GM23248 (cell line): ENCODE measurements at regions not wholly inside any gene's neighbourhood (a gene's known extent, or its start where the extent isn't known, plus 50 kb on each side); places are given as distances from the start of the nearest gene placed in this dataset.

Source experiments
- DNase-seq: peaks from one replicate; pipeline ENCODE4 v3.0.0-alpha.2; 2015
- H2AFZ ChIP-seq: fragments of 200-600 bp; sonication (generic); 2 replicates; pipeline ENCODE4 v1.6.1; 2016; ENCODE audit warnings: antibody characterized with exemption
- H3F3A ChIP-seq: fragments of 200-600 bp; sonication (generic); 2 replicates; pipeline ENCODE4 v1.6.1; 2016; ENCODE audit warnings: mild to moderate bottlenecking, antibody characterized with exemption, mixed run types; ENCODE audit not compliant: insufficient read depth
- H3K27ac ChIP-seq: fragments of 200-600 bp; sonication (generic); 2 replicates; pipeline ENCODE4 v1.5.1; 2016; ENCODE audit warnings: mild to moderate bottlenecking
- H3K27me3 ChIP-seq: fragments of 200-600 bp; sonication (generic); replicated peaks from 2 replicates; pipeline ENCODE4 v1.6.1; 2016; ENCODE audit warnings: mild to moderate bottlenecking; ENCODE audit not compliant: insufficient read depth
- H3K36me3 ChIP-seq: fragments of 200-600 bp; sonication (generic); 2 replicates; pipeline ENCODE4 v1.6.1; 2016; ENCODE audit warnings: low read depth, mild to moderate bottlenecking
- H3K4me1 ChIP-seq: fragments of 200-600 bp; sonication (generic); 2 replicates; pipeline ENCODE4 v1.6.1; 2016; ENCODE audit warnings: mild to moderate bottlenecking; ENCODE audit not compliant: insufficient read depth
- H3K4me2 ChIP-seq: fragments of 200-600 bp; sonication (generic); one replicate; pipeline ENCODE4 v1.6.1; 2016; ENCODE audit warnings: mild to moderate bottlenecking; ENCODE audit not compliant: unreplicated experiment
- H3K4me3 ChIP-seq: fragments of 200-600 bp; sonication (generic); 2 replicates; pipeline ENCODE4 v1.5.1; 2016; ENCODE audit warnings: mild to moderate bottlenecking
- H3K79me2 ChIP-seq: fragments of 200-600 bp; sonication (generic); 2 replicates; pipeline ENCODE4 v1.6.1; 2016; ENCODE audit warnings: mild to moderate bottlenecking; ENCODE audit not compliant: insufficient read depth
- H3K9ac ChIP-seq: fragments of 200-600 bp; sonication (generic); 2 replicates; pipeline ENCODE4 v1.6.1; 2016; ENCODE audit warnings: mild to moderate bottlenecking
- H3K9me2 ChIP-seq: fragments of 200-600 bp; sonication (generic); 2 replicates; pipeline ENCODE4 v1.6.1; 2016; ENCODE audit warnings: mixed run types, mild to moderate bottlenecking, moderate library complexity; ENCODE audit not compliant: insufficient read depth
- H3K9me3 ChIP-seq: fragments of 200-600 bp; sonication (generic); one replicate; pipeline ENCODE4 v1.6.1; 2017; ENCODE audit warnings: low read depth
- H4K20me1 ChIP-seq: fragments of 200-600 bp; sonication (generic); 2 replicates; pipeline ENCODE4 v1.6.0; 2016; ENCODE audit not compliant: insufficient read depth
- EZH2 ChIP-seq: fragments of 200-600 bp; sonication (generic); IDR thresholded peaks from 2 replicates; pipeline ENCODE4 v1.6.1; 2018; ENCODE audit warnings: antibody characterized with exemption, mild to moderate bottlenecking; ENCODE audit not compliant: insufficient read depth, poor library complexity, severe bottlenecking
- EZH2phosphoT487 ChIP-seq: fragments of 200-600 bp; sonication (generic); IDR thresholded peaks from 2 replicates; pipeline ENCODE4 v1.6.1; 2018; ENCODE audit warnings: antibody characterized with exemption, moderate library complexity, mild to moderate bottlenecking, low read depth; ENCODE audit not compliant: insufficient read depth
- WGBS, 2 experiments: methylation state at CpG; one replicate each; pipeline ENCODE4 v1.1.6; 2015 to 2017; ENCODE audit warnings: low lambda C conversion rate in 2 of 2, low coverage in 1 of 2; ENCODE audit errors: missing lambda C conversion rate in 2 of 2; 5-methylcytosine and 5-hydroxymethylcytosine counted together
- in situ Hi-C: fragments of 300-500 bp; cut with MboI; formaldehyde crosslinking; loops from 2 replicates; pipeline ENCODE4 v1.15.0; 2020

GRCh38 chr1:117752661-117753060, 146.8 kb downstream of the TENT5C start:
- Histone ChIP-seq H2AFZ (no peak overlapping the region), H3K4me2 (no peak overlapping the region), H3K4me1 (peaks cover 26% of the 10 kb centered on the region), H4K20me1 (no peaks in the 10 kb centered on the region), H3F3A (peaks cover 11% of the 10 kb centered on the region), H3K27me3 (no peaks in the 10 kb centered on the region), H3K36me3 (no peaks in the 10 kb centered on the region), H3K9me2 (no peaks in the 10 kb centered on the region), H3K9ac (no peak overlapping the region), H3K4me3 (no peak overlapping the region), H3K9me3 (no peaks in the 10 kb centered on the region), H3K79me2 (no peaks in the 10 kb centered on the region), H3K27ac (no peak overlapping the region)
- no peak for DNase-seq
- in situ Hi-C loops, result no loop called here
- TF ChIP-seq EZH2phosphoT487 (no peak), EZH2 (no peak)

- 51 to 83% methylated on average over 2 to 3 of the region's 3 CpGs for WGBS, 2 experiments
- TF ChIP-seq EZH2, result no peak
- no peak for TF ChIP-seq EZH2phosphoT487
- no peak for DNase-seq
- in situ Hi-C loops, result no loop called here
- H3K36me3 ChIP-seq, result no peaks in the 10 kb centered on the region
- no peak overlapping the region for H3K27ac ChIP-seq
- no peak overlapping the region for H3K4me3 ChIP-seq
- H3F3A ChIP-seq, result peaks cover 16% of the 10 kb centered on the region
- H2AFZ ChIP-seq, result no peak overlapping the region
- no peaks in the 10 kb centered on the region for H3K9me3 ChIP-seq
- H3K9ac ChIP-seq, result no peak overlapping the region
- H3K4me2 ChIP-seq, result peak overlapping the region; percentile 75
- no peaks in the 10 kb centered on the region for H3K27me3 ChIP-seq
- peaks cover 31% of the 10 kb centered on the region for H3K4me1 ChIP-seq
- no peaks in the 10 kb centered on the region for H3K79me2 ChIP-seq
- H4K20me1 ChIP-seq, result no peaks in the 10 kb centered on the region
- H3K9me2 ChIP-seq, result no peaks in the 10 kb centered on the region
These were observed 147.4 kb downstream of the TENT5C start for GRCh38 chr1:117753232-117753631.

DNA sequence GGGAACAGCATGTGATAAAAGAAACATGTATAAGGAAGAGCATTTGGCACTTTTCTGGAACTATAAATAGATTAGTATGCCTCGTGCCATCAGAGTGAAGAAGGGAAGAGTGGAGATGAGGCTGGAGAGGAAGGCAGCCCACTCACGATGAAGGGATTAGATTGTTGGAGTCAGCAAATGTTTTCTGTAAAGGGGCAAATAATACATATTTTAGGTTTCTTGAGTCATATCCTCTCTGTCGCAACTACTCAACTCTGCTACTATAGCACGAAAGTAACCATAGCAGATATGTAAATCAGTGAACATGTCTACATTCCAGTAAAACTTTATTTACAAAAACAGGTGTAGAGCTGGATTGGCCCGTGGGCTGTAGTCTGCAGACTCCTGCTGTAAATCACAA, 147.8 kb downstream of the TENT5C start:
- peak; percentile 80 for DNase-seq
- peak overlapping the region; percentile 75 for H3K4me2 ChIP-seq
- H3K4me1 ChIP-seq, result peaks cover 35% of the 10 kb centered on the region
- no peaks in the 10 kb centered on the region for H3K79me2 ChIP-seq
- H3K9me2 ChIP-seq, result no peaks in the 10 kb centered on the region
- TF ChIP-seq EZH2 (no peak), EZH2phosphoT487 (no peak)
- H3K27ac ChIP-seq, result no peak overlapping the region
- peak overlapping the region; percentile 55 for H3K4me3 ChIP-seq
- in situ Hi-C loops, result no loop called here
- H2AFZ ChIP-seq, result no peak overlapping the region
- H3K36me3 ChIP-seq, result no peaks in the 10 kb centered on the region
- H3F3A ChIP-seq, result peaks cover 19% of the 10 kb centered on the region
- no peak overlapping the region for H3K9ac ChIP-seq
- H3K27me3 ChIP-seq, result no peaks in the 10 kb centered on the region
- WGBS, 2 experiments, result 4 to 6% methylated on average over 5 of the region's 5 CpGs
- H4K20me1 ChIP-seq, result no peaks in the 10 kb centered on the region
- H3K9me3 ChIP-seq, result no peaks in the 10 kb centered on the region

DNA sequence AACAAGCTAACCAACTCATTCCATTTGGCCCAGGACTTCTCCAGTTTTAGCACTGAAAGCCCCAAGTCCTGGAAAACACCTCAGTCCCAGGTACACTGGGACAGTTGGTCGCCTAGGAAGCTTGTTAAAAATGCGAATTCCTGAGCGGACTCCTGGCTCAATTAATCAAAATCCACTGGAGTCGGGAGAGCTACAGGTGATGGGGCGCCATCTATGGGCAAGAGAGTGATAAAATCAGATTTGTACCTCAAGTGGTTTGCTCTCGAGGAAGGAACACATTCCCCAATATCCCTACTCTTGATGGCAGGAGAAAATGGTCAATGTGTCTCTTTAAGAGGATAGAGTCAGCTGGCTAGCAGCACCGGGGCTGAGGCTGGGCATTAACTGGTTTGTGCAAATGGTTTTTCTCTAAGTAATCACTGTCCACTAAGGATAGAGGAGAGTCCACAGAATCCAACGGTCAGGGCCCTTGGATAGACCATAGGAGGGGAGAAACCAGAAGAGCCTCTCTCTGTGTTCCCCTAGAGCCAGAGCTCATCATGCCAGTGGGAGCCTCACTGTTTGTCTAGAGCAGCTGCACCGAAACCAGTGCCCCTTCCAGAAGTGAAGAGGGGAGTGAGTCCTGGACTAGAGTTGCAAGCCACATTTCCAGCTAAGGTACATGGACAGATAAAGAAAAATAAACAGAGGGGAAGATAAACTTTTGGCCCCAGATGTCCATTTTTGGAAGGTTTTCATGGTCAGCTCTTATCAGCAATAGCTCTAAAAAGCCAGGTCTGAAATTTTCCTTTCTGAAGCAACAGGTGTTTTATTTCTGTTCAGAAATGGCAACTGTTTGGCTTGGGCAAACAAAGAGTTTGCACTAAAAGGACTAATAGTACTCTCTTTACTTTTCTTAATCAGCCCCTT, 148.5 kb downstream of the TENT5C start:
- TF ChIP-seq EZH2phosphoT487 (no peak), EZH2 (no peak)
- H3K9ac ChIP-seq, result no peak overlapping the region
- H4K20me1 ChIP-seq, result no peaks in the 10 kb centered on the region
- no peaks in the 10 kb centered on the region for H3K9me3 ChIP-seq
- H3K4me2 ChIP-seq, result peak overlapping the region; percentile 75
- no peaks in the 10 kb centered on the region for H3K27me3 ChIP-seq
- no peaks in the 10 kb centered on the region for H3K79me2 ChIP-seq
- peaks cover 19% of the 10 kb centered on the region for H3F3A ChIP-seq
- no peak overlapping the region for H2AFZ ChIP-seq
- peaks cover 35% of the 10 kb centered on the region for H3K4me1 ChIP-seq
- in situ Hi-C loops, result no loop called here
- 24 to 29% methylated on average over 9 of the region's 9 CpGs for WGBS, 2 experiments
- DNase-seq, result peak; percentile 73
- peak overlapping the region; percentile 55 for H3K4me3 ChIP-seq
- H3K9me2 ChIP-seq, result no peaks in the 10 kb centered on the region
- H3K27ac ChIP-seq, result no peak overlapping the region
- no peaks in the 10 kb centered on the region for H3K36me3 ChIP-seq
